ENCODE measurements at regions not wholly inside any gene's neighbourhood (a gene's known extent, or its start where the extent isn't known, plus 50 kb on each side); places are given as distances from the start of the nearest gene placed in this dataset.

GRCh38 chr2:115904516-115904915 lies 1462.1 kb downstream of the DPP10 start:
- no peak overlapping the region for H3K27ac Mint-ChIP-seq (ENCODE audit: unreplicated experiment)
- H3K4me3 Mint-ChIP-seq: no peak overlapping the region
- no peaks in the 10 kb centered on the region for H3K36me3 Mint-ChIP-seq (ENCODE audit: low read depth)
- DNase-seq (ENCODE audit: low read depth, low spot score): no peak
- TF ChIP-seq CTCF (conservative IDR thresholded peaks at IDR 0.05): no peak
- no peaks in the 10 kb centered on the region for H3K4me1 Mint-ChIP-seq
- H3K9me3 Mint-ChIP-seq: no peaks in the 10 kb centered on the region
- H3K27me3 Mint-ChIP-seq (ENCODE audit: low read depth): no peaks in the 10 kb centered on the region

GRCh38 chr2:115908731-115909130 lies 1466.3 kb downstream of the DPP10 start:
- H3K36me3 Mint-ChIP-seq (ENCODE audit: low read depth): no peaks in the 10 kb centered on the region
- H3K27ac Mint-ChIP-seq (ENCODE audit: unreplicated experiment): no peak overlapping the region
- peaks cover 2% of the 10 kb centered on the region for H3K9me3 Mint-ChIP-seq
- H3K4me3 Mint-ChIP-seq: no peak overlapping the region
- H3K4me1 Mint-ChIP-seq: no peaks in the 10 kb centered on the region
- no peaks in the 10 kb centered on the region for H3K27me3 Mint-ChIP-seq (ENCODE audit: low read depth)
- DNase-seq (ENCODE audit: low read depth, low spot score): no peak
- no peak for TF ChIP-seq CTCF (conservative IDR thresholded peaks at IDR 0.05)

GRCh38 chr2:115910270-115910669 lies 1467.8 kb downstream of the DPP10 start:
- peak; percentile 1 for DNase-seq (ENCODE audit: low read depth, low spot score)
- Mint-ChIP-seq H3K4me3 (no peak overlapping the region), H3K27me3 (ENCODE audit: low read depth) (no peaks in the 10 kb centered on the region), H3K9me3 (peaks cover 2% of the 10 kb centered on the region), H3K27ac (ENCODE audit: unreplicated experiment) (no peak overlapping the region), H3K36me3 (ENCODE audit: low read depth) (no peaks in the 10 kb centered on the region), H3K4me1 (no peaks in the 10 kb centered on the region)
- TF ChIP-seq CTCF (conservative IDR thresholded peaks at IDR 0.05): peak; percentile 58

- Mint-ChIP-seq H3K27ac (ENCODE audit: unreplicated experiment) (no peak overlapping the region), H3K27me3 (ENCODE audit: low read depth) (no peaks in the 10 kb centered on the region), H3K4me1 (no peaks in the 10 kb centered on the region), H3K4me3 (no peak overlapping the region), H3K36me3 (ENCODE audit: low read depth) (no peaks in the 10 kb centered on the region), H3K9me3 (peaks cover 2% of the 10 kb centered on the region)
- no peak for TF ChIP-seq CTCF (conservative IDR thresholded peaks at IDR 0.05)
- no peak for DNase-seq (ENCODE audit: low read depth, low spot score)
Observed at GRCh38 chr2:115913921-115914320, 1471.5 kb downstream of the DPP10 start.

- Mint-ChIP-seq H3K36me3 (ENCODE audit: low read depth) (peaks cover 2% of the 10 kb centered on the region), H3K27me3 (ENCODE audit: low read depth) (no peaks in the 10 kb centered on the region), H3K4me3 (no peak overlapping the region), H3K4me1 (peaks cover 11% of the 10 kb centered on the region), H3K27ac (ENCODE audit: unreplicated experiment) (no peak overlapping the region), H3K9me3 (peaks cover 11% of the 10 kb centered on the region)
- DNase-seq (ENCODE audit: low read depth, low spot score): no peak
- no peak for TF ChIP-seq CTCF (conservative IDR thresholded peaks at IDR 0.05)
Observed at GRCh38 chr2:115921541-115921940, 1479.1 kb downstream of the DPP10 start.

- Mint-ChIP-seq H3K4me3 (no peak overlapping the region), H3K9me3 (peaks cover 4% of the 10 kb centered on the region), H3K27me3 (ENCODE audit: low read depth) (peaks cover 2% of the 10 kb centered on the region), H3K4me1 (no peaks in the 10 kb centered on the region), H3K27ac (ENCODE audit: unreplicated experiment) (no peak overlapping the region), H3K36me3 (ENCODE audit: low read depth) (no peaks in the 10 kb centered on the region)
- TF ChIP-seq CTCF (conservative IDR thresholded peaks at IDR 0.05): no peak
- no peak for DNase-seq (ENCODE audit: low read depth, low spot score)
Observed at GRCh38 chr2:115939902-115940301, 1497.5 kb downstream of the DPP10 start.
